IPS-20b (cell line): ENCODE measurements at regions not wholly inside any gene's neighbourhood (a gene's known extent, or its start where the extent isn't known, plus 50 kb on each side); places are given as distances from the start of the nearest gene placed in this dataset.

Experiments
- H3K27ac ChIP-seq: one replicate; pipeline ENCODE4 v1.5.1; 2013; ENCODE audit warnings: low read length
- H3K27me3 ChIP-seq: 2 replicates; pipeline ENCODE4 v1.6.1; 2013; ENCODE audit warnings: mild to moderate bottlenecking, low read length, inconsistent platforms; ENCODE audit not compliant: insufficient read depth
- H3K36me3 ChIP-seq: 2 replicates; pipeline ENCODE4 v1.6.1; 2013; ENCODE audit warnings: low read depth, mild to moderate bottlenecking, inconsistent platforms, low read length, moderate library complexity; ENCODE audit not compliant: insufficient read depth
- H3K4me1 ChIP-seq: 2 replicates; pipeline ENCODE4 v1.6.1; 2013; ENCODE audit warnings: mild to moderate bottlenecking, control low read depth, inconsistent platforms, low read length, moderate library complexity; ENCODE audit not compliant: insufficient read depth
- H3K4me3 ChIP-seq: 2 replicates; pipeline ENCODE4 v1.5.1; 2013; ENCODE audit warnings: mild to moderate bottlenecking, low read length, inconsistent platforms
- H3K9ac ChIP-seq: 2 replicates; pipeline ENCODE4 v1.6.1; 2013; ENCODE audit warnings: low read depth, mild to moderate bottlenecking, inconsistent platforms, low read length, moderate library complexity
- H3K9me3 ChIP-seq: 2 replicates; pipeline ENCODE4 v1.6.1; 2013; ENCODE audit warnings: mild to moderate bottlenecking, low read depth, low read length, inconsistent platforms; ENCODE audit not compliant: insufficient read depth

DNA sequence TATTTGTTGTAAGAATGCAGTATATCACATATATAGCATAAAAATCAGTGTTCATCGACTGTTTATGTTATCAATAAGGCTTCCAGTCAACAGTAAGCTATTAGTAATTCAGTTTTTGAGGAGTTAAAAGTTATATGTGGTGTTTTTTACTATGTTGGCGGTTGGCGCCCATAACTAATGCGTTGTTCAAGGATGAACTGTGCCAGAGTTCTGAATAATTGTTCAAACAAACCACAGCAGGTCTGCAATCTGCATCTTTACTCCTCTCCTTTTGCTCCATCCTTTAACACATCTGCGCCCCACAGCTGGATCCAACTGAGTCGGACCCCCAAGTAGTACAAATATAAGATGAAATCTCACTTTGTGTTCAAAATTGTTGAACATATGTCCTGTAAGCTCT is 836.1 kb downstream of the LTN1 start:
- Histone ChIP-seq H3K4me3 (no peak overlapping the region), H3K27me3 (no peaks in the 10 kb centered on the region), H3K36me3 (no peaks in the 10 kb centered on the region), H3K4me1 (no peaks in the 10 kb centered on the region), H3K9me3 (no peaks in the 10 kb centered on the region), H3K9ac (no peak overlapping the region), H3K27ac (no peak overlapping the region)

DNA sequence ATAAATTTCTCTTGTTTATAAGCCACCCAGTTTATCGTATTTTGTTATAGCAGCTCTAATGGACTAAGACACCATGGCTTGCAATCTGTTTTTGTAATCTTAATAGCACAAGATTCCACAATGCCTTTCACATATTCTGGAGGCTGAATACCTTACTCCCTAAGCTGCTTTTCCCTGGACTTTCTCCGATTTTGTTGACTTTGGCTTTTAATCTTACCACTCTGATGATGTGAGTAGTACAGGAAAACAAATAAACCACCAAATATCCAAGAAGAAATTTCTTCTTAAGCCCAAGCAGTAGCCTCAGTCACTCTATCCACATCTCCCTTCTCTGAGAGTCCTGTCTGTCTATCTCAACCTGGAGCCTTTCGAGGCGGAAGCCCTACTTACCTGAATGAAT is 838.6 kb downstream of the LTN1 start:
- Histone ChIP-seq H3K4me3 (no peak overlapping the region), H3K9me3 (no peaks in the 10 kb centered on the region), H3K27me3 (no peaks in the 10 kb centered on the region), H3K27ac (no peak overlapping the region), H3K36me3 (no peaks in the 10 kb centered on the region), H3K9ac (no peak overlapping the region), H3K4me1 (no peaks in the 10 kb centered on the region)

DNA sequence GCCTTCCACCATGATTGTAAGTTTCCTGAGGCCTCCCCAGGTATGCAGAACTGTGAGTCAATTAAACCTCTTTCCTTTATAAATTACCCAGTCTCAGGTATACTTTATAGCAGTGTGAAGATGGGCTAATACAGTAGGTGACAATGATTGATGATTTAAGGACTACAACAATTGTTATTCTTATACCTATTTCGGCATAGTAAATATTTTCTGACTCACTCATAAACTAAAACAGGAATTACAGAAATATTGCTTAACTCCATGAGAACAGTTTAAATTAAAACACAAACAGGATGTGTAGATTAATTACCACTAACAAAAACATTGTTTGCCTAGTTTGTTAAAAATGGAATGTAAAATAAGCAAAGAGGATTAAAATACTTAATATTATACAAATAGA is 839.9 kb downstream of the LTN1 start:
- no peak overlapping the region for H3K27ac ChIP-seq
- no peaks in the 10 kb centered on the region for H3K27me3 ChIP-seq
- H3K4me1 ChIP-seq: no peaks in the 10 kb centered on the region

DNA sequence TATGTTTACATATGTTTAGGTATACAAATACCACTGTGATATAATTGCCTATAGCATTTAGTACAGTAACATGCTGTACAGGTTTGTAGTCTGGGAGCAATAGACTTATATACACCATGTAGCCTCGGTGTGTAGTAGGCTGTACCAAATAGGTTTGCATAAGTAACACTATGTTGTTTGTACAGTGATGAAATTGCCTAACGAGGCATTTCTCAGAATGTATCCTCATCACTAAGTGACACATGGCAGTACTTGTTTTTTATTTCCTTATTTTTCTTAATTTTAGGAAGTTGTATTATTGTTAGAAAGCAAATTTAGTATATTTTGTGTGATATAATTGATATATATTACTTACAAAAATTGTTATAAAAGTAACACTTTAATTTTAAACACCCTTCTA is 840.9 kb downstream of the LTN1 start:
- Histone ChIP-seq H3K9me3 (no peaks in the 10 kb centered on the region), H3K4me1 (no peaks in the 10 kb centered on the region), H3K27me3 (no peaks in the 10 kb centered on the region), H3K36me3 (no peaks in the 10 kb centered on the region), H3K4me3 (no peak overlapping the region), H3K27ac (no peak overlapping the region), H3K9ac (no peak overlapping the region)

More for the DNA sequence above, 839.9 kb downstream of the LTN1 start:
- no peaks in the 10 kb centered on the region for H3K36me3 ChIP-seq
- no peak overlapping the region for H3K9ac ChIP-seq
- H3K9me3 ChIP-seq: no peaks in the 10 kb centered on the region
- H3K4me3 ChIP-seq: no peak overlapping the region

DNA sequence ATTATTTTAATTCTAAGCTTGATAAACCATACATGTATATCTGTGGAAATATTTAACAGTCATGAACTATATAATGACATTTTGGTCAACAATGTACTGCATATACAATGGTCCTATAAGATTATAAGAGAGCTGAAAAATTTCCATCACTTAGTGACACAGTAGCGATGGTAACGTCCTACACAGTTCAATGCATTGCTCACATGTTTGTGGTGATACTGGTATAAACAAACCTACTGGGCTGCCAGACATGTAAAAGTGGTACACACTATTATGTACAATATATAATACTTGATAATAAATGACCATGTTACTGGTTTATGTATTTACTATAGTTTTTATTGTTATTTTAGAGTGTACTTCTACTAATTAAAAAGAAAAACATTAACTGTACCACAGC is 841.9 kb downstream of the LTN1 start:
- Histone ChIP-seq H3K9ac (no peak overlapping the region), H3K36me3 (no peaks in the 10 kb centered on the region), H3K27me3 (no peaks in the 10 kb centered on the region), H3K4me1 (no peaks in the 10 kb centered on the region), H3K9me3 (no peaks in the 10 kb centered on the region), H3K4me3 (no peak overlapping the region), H3K27ac (no peak overlapping the region)

DNA sequence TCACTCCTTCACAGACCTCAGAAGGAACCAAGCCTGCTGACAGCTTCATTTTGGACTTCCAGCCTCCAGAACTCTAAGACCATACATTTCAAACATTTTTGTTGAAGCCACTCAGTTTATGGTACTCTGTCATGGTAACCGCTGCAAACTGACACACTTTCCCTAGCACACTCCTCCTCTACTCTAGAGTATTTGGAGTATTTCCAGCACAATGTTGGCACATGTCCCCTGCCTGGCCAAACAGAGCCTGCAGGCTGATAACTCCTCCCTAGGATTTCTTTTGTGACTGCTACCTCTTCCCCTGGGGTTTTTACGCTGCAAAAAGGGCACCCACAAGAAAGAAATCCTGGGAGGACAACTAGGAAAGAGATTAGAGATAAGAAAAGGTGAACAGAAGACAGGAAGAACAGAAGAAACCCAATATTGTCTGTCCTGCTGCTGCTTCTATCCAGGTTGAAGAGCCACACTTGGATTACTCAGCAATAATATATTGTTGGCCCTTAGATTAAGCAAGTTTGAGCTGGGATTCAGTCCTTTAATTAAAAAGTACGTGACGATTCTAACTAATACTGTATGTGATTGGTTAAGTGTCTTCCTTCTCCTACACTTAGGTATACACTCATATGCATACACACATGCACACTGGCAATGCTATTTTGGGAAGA is 844.1 kb downstream of the LTN1 start:
- H3K27ac ChIP-seq: no peak overlapping the region
- H3K4me1 ChIP-seq: no peaks in the 10 kb centered on the region
- H3K9ac ChIP-seq: no peak overlapping the region
- no peaks in the 10 kb centered on the region for H3K36me3 ChIP-seq
- no peaks in the 10 kb centered on the region for H3K27me3 ChIP-seq
- no peak overlapping the region for H3K4me3 ChIP-seq
- no peaks in the 10 kb centered on the region for H3K9me3 ChIP-seq

DNA sequence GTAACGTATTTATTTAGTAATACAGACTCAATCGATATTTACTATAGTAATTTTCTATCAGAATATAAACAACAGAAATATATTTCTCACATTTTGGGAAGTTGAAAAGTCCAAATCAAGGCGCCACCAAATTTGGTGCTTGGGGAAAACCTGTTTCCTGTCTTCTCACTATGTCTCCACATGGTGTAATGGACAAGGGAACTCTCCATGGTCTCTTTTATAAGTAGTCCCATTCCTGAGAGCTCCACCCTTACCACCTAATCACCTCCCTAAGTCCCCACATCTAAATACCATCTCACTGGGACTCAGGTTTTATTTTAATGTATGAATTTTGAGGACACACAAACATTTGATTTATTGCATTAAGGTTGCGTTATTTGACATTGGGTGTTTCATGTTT is 848.0 kb downstream of the LTN1 start:
- Histone ChIP-seq H3K4me1 (no peaks in the 10 kb centered on the region), H3K4me3 (no peak overlapping the region), H3K9me3 (no peaks in the 10 kb centered on the region), H3K36me3 (no peaks in the 10 kb centered on the region), H3K27ac (no peak overlapping the region), H3K9ac (no peak overlapping the region), H3K27me3 (no peaks in the 10 kb centered on the region)

DNA sequence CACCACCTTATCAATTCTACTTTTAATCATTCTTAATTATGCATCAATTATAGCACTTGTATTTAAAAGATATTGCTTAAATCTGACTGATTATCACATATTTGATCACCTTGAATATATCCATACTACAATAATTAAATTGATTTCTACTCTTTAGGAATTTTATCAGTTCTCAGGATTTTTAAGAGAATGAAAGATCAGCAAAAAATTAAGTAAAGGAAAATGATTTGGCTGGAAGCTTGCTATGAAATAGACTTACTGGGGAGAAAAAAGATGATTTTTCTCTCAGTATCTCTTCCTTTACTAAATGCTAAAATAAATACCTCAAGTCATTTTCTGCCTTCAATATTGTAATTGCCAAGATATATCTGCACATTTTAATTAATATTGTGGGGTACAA is 848.6 kb downstream of the LTN1 start:
- Histone ChIP-seq H3K27ac (no peak overlapping the region), H3K4me1 (no peaks in the 10 kb centered on the region), H3K4me3 (no peak overlapping the region), H3K9ac (no peak overlapping the region), H3K9me3 (no peaks in the 10 kb centered on the region), H3K27me3 (no peaks in the 10 kb centered on the region), H3K36me3 (no peaks in the 10 kb centered on the region)

DNA sequence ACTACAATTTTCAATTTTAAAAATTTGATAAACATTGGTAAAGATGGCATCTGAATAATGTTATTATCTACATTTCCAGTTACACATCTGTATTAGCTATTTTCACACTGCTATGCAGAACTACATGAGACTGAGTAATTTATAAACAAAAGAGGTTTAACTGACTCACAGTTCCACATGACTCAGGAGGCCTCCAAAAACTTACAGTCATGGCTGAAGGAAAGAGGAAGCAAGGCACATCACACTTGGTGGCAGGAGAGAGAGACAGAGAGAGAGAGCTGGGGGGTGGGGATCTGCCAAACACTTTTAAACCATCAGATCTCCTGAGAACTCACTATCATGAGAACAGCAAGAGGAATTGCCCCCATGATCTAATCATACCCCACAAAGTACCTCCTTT is 850.0 kb downstream of the LTN1 start:
- H3K9ac ChIP-seq: no peak overlapping the region
- H3K4me3 ChIP-seq: no peak overlapping the region
- no peaks in the 10 kb centered on the region for H3K4me1 ChIP-seq
- no peaks in the 10 kb centered on the region for H3K9me3 ChIP-seq
- no peak overlapping the region for H3K27ac ChIP-seq
- H3K36me3 ChIP-seq: no peaks in the 10 kb centered on the region
- H3K27me3 ChIP-seq: no peaks in the 10 kb centered on the region

DNA sequence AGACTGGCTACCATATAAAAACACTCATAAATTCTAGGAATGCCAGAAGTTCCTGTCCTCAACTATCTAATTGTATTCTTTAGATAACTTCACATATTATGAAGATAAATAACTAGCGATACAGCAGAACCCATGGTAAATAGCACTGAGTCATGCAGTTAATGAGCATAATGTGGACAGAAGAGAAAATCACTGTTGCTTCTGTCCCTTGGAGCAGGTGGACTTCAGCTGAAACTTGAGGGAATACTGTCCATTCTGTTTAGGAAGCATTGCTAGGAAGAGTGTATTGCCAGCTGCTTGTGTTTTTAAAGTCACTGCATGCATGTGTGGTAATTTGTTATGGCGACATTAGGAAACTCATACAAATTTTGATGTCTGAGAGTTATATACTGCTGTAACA is 854.4 kb downstream of the LTN1 start:
- no peaks in the 10 kb centered on the region for H3K4me1 ChIP-seq
- no peaks in the 10 kb centered on the region for H3K9me3 ChIP-seq
- H3K4me3 ChIP-seq: no peak overlapping the region
- no peak overlapping the region for H3K9ac ChIP-seq
- no peaks in the 10 kb centered on the region for H3K27me3 ChIP-seq
- no peak overlapping the region for H3K27ac ChIP-seq
- no peaks in the 10 kb centered on the region for H3K36me3 ChIP-seq

DNA sequence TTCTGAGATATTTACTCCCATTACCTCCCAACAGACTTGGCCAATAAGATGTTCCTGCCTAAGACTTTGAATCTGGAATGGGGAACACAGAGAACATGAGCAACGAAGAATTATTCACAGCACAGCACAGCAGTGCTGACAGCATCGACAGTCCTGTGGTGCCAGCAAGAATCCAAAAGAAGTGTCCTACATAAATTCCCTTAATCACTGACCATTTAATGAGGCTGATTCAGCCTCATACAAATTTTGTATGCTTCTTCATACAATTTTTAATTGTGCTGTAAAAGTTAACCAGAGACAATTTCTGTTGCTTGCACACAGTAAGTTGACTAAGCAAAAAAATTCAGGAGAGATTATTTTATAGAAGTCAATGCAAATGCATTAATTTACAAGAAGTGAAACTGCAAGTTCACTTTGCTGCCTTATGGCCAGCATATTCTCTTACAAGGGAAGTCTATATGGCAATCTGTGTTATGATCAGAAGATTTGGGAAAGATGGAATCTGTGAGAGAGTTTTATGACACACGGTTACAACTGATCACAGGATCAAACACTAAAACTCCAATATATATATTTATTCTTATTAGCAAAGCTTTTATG is 855.9 kb downstream of the LTN1 start:
- no peaks in the 10 kb centered on the region for H3K27me3 ChIP-seq
- no peak overlapping the region for H3K9ac ChIP-seq
- H3K9me3 ChIP-seq: peaks cover 6% of the 10 kb centered on the region
- no peaks in the 10 kb centered on the region for H3K4me1 ChIP-seq
- H3K4me3 ChIP-seq: no peak overlapping the region
- no peaks in the 10 kb centered on the region for H3K36me3 ChIP-seq
- H3K27ac ChIP-seq: no peak overlapping the region

DNA sequence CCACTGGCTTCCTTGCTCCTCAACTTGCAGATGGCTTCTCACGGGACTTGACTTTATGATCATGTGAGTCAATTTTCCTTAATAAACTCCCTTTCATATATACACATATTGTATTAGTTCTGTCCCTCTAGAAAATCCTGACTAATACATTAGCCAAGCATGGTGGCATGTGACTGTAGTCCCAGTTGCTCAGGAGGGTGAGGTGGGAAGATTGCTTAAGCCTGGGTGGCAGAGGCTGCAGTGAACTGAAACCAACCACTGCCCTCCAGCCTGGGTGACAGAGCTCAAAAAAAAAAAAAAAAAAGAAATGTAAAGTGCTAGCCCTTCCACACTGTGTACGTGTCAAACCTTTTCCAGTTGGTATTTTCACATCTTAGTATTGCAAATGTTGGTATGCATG is 857.0 kb downstream of the LTN1 start:
- Histone ChIP-seq H3K4me3 (no peak overlapping the region), H3K4me1 (no peaks in the 10 kb centered on the region), H3K9me3 (peaks cover 17% of the 10 kb centered on the region), H3K27ac (no peak overlapping the region), H3K9ac (no peak overlapping the region), H3K36me3 (no peaks in the 10 kb centered on the region), H3K27me3 (no peaks in the 10 kb centered on the region)
